Heart left ventricle (tissue), 13 donors: ENCODE measurements at regions not wholly inside any gene's neighbourhood (a gene's known extent, or its start where the extent isn't known, plus 50 kb on each side); places are given as distances from the start of the nearest gene placed in this dataset.

Experiments used
- POLR2A ChIP-seq, 2 donors: fragments of 450-650 bp; IDR thresholded peaks; one replicate each; pipeline ENCODE4 v1.6.1; 2017; ENCODE audit warnings: antibody characterized with exemption in 2 of 2, mild to moderate bottlenecking in 2 of 2, moderate library complexity in 2 of 2
- TF ChIP-seq, protein P1 (sequence below), 12 donors: fragments of 200-600 bp; sonication (generic) in 4 of 12; IDR thresholded peaks; one replicate each; pipeline versions ENCODE4 v1.5.0 to v1.8.0; 2018 to 2022; ENCODE audit warnings: antibody characterized with exemption in 12 of 12, mild to moderate bottlenecking in 5 of 12
- donor health status: ischemic (EF 13 %, LVEDD 7.1; RV severe dilation, severe dysfunction).
- donor health status: DM: no; HTN: yes; CAD: no.
- donor health status: DM: no; HTN: no; CAD: no.
- donor health status: ischemic (EF 25% LVEDD 6.9; RV normal size, moderate dysfunction).
- donor health status: ischemic (EF 25% LVEDD 5.7; RV mildly dilated, moderate dysfunction).
- donor health status: ischemic (EF 35%, LVEDD 5.7; RV mildly dilated, moderate dysfunction).
- donor health status: nonischemic (EF 11% LVEDD 7.7; RV severe dilation, severe dysfunction).
- donor health status: DM: yes; HTN: yes; CAD: no.
- donor health status: PGD.
- donor health status: ischemic (EF 29% LVEDD 5.4; RV normal size, mild dysfunction).
- donor health status: nonischemic (EF 23%, LVEDD 6.1; RV moderate dilation, normal function).

DNA sequence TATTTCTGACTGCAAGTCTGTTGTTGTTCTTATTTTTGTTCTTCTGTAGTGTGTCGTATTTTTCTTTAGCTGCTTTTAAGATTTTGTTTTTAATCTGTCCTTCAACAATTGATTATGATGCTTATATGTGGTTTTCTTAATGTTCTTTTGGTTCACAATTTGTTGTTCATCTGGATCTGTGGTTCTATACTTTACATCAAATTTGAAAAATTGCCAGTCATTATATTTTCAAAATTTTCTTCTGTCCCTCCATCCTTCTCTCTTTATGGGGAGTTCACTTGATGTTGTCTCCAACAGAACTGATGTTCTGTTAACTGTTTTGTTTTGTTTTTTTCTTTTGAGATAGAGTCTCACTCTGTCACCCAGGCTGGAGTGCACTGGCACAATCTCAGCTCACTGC lies 378.5 kb upstream of the CD180 start:
- TF ChIP-seq, protein P1, sequence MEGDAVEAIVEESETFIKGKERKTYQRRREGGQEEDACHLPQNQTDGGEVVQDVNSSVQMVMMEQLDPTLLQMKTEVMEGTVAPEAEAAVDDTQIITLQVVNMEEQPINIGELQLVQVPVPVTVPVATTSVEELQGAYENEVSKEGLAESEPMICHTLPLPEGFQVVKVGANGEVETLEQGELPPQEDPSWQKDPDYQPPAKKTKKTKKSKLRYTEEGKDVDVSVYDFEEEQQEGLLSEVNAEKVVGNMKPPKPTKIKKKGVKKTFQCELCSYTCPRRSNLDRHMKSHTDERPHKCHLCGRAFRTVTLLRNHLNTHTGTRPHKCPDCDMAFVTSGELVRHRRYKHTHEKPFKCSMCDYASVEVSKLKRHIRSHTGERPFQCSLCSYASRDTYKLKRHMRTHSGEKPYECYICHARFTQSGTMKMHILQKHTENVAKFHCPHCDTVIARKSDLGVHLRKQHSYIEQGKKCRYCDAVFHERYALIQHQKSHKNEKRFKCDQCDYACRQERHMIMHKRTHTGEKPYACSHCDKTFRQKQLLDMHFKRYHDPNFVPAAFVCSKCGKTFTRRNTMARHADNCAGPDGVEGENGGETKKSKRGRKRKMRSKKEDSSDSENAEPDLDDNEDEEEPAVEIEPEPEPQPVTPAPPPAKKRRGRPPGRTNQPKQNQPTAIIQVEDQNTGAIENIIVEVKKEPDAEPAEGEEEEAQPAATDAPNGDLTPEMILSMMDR (IDR thresholded peaks at IDR 0.05): no peak
- no peak for TF ChIP-seq POLR2A (IDR thresholded peaks at IDR 0.05)
